OCI-LY7 (cell line): ENCODE measurements at regions not wholly inside any gene's neighbourhood (a gene's known extent, or its start where the extent isn't known, plus 50 kb on each side); places are given as distances from the start of the nearest gene placed in this dataset.

Experiments used
- BruUV-seq: library from RNA; stranded (reverse); fragments of 400-500 nt; replicated peaks from 2 replicates; lab custom pipeline; 2021; lab: Mats Ljungman, UMichigan
- CTCF ChIA-PET: fragments of 300-600 bp; sonication (Branson Sonifier 250); formaldehyde crosslinking; loops from one replicate; lab custom pipeline; 2022; ENCODE audit warnings: antibody characterized with exemption; ENCODE audit not compliant: unreplicated experiment; lab: Charles Lee
- POLR2A ChIA-PET: fragments of 300-600 bp; sonication (Branson Sonifier 250); formaldehyde crosslinking; loops from one replicate; lab custom pipeline; 2022; ENCODE audit warnings: antibody characterized with exemption; lab: Charles Lee
- DNase-seq: peaks from one replicate; pipeline ENCODE4 v3.0.0-alpha.2; 2015; ENCODE audit warnings: low spot score
- H2AFZ ChIP-seq: fragments of 200-600 bp; sonication (generic), shearing (Covaris generic); 2 replicates; pipeline ENCODE4 v1.6.1; 2014; ENCODE audit warnings: mild to moderate bottlenecking, antibody characterized with exemption, low read length, moderate library complexity
- H3K27ac ChIP-seq: fragments of 200-600 bp; sonication (generic); 2 replicates; pipeline ENCODE4 v1.5.1; 2014; ENCODE audit warnings: mixed run types, low read depth, mild to moderate bottlenecking, moderate library complexity, low read length, inconsistent platforms; ENCODE audit not compliant: poor library complexity, severe bottlenecking
- H3K36me3 ChIP-seq: fragments of 200-600 bp; sonication (generic); 2 replicates; pipeline ENCODE4 v1.6.1; 2014; ENCODE audit warnings: mild to moderate bottlenecking, antibody characterized with exemption, low read length, moderate library complexity, mixed read lengths; ENCODE audit not compliant: insufficient read depth
- H3K4me1 ChIP-seq: fragments of 200-600 bp; sonication (generic); 2 replicates; pipeline ENCODE4 v1.5.1; 2014; ENCODE audit warnings: mild to moderate bottlenecking, low read length; ENCODE audit not compliant: insufficient read depth, poor library complexity, severe bottlenecking
- H3K4me2 ChIP-seq: fragments of 200-600 bp; sonication (generic); 2 replicates; pipeline ENCODE4 v1.6.1; 2014; ENCODE audit warnings: mild to moderate bottlenecking, low read length
- H3K4me3 ChIP-seq: fragments of 200-600 bp; sonication (generic); 2 replicates; pipeline ENCODE4 v1.5.1; 2014; ENCODE audit warnings: mild to moderate bottlenecking, low read depth, low read length; ENCODE audit not compliant: poor library complexity, severe bottlenecking
- H3K79me2 ChIP-seq: fragments of 200-600 bp; sonication (generic); 2 replicates; pipeline ENCODE4 v1.6.1; 2016; ENCODE audit warnings: low read depth, mild to moderate bottlenecking, low read length, moderate library complexity, mixed read lengths; ENCODE audit not compliant: insufficient read depth
- H3K9me2 ChIP-seq: fragments of 200-600 bp; sonication (generic); 2 replicates; pipeline ENCODE4 v1.6.1; 2016; ENCODE audit warnings: mild to moderate bottlenecking, low read length, mixed read lengths; ENCODE audit not compliant: insufficient read depth
- H3K9me3 ChIP-seq: fragments of 200-600 bp; sonication (generic); 2 replicates; pipeline ENCODE4 v1.6.1; 2014; ENCODE audit warnings: mild to moderate bottlenecking, mixed run types, low read length, mixed read lengths
- H4K20me1 ChIP-seq: fragments of 200-600 bp; sonication (generic); 2 replicates; pipeline ENCODE4 v1.6.1; 2014; ENCODE audit warnings: mild to moderate bottlenecking, antibody characterized with exemption, low read length, moderate library complexity, mixed read lengths; ENCODE audit not compliant: insufficient read depth
- CTCF ChIP-seq: fragments of 200-600 bp; sonication (generic); conservative IDR thresholded peaks from 2 replicates; pipeline ENCODE4 v1.5.1; 2014; ENCODE audit warnings: mild to moderate bottlenecking, antibody characterized with exemption, low read length, moderate library complexity, mixed read lengths
- EZH2phosphoT487 ChIP-seq: fragments of 200-600 bp; sonication (generic); IDR thresholded peaks from 2 replicates; pipeline ENCODE4 v1.6.1; 2018; ENCODE audit warnings: low read depth, borderline replicate concordance, mild to moderate bottlenecking, mixed run types, antibody characterized with exemption, low read length, moderate library complexity, mixed read lengths
- intact Hi-C: fragments of 100-400 bp; cut with micrococcal nuclease; formaldehyde crosslinking; loops from one replicate; pipeline ENCODE4 v1.10.0; 2022; ENCODE audit not compliant: unreplicated experiment

GRCh38 chr13:80118506-80118905 lies 222.4 kb downstream of the SPRY2 start:
- TF ChIP-seq EZH2phosphoT487 (no peak), CTCF (no peak)
- POLR2A ChIA-PET: interaction anchor here (1.1 kb wide), 1 partner anchor 9 kb away, joined by 4 read pairs; no protein-coding TSS in a partner anchor
- H4K20me1 ChIP-seq: no peaks in the 10 kb centered on the region
- H3K9me2 ChIP-seq: no peaks in the 10 kb centered on the region
- no peak overlapping the region for H3K4me2 ChIP-seq
- no peak overlapping the region for H3K4me3 ChIP-seq
- no peaks in the 10 kb centered on the region for H3K9me3 ChIP-seq
- no peak overlapping the region for H2AFZ ChIP-seq
- H3K4me1 ChIP-seq: no peaks in the 10 kb centered on the region
- intact Hi-C loops: no loop called here
- BruUV-seq: no TSS peak
- DNase-seq: no peak
- H3K36me3 ChIP-seq: no peaks in the 10 kb centered on the region
- no peak overlapping the region for H3K27ac ChIP-seq
- no peaks in the 10 kb centered on the region for H3K79me2 ChIP-seq
- CTCF ChIA-PET: no interaction called here

- intact Hi-C loops: no loop called here
- CTCF ChIA-PET: no interaction called here
- no TSS peak for BruUV-seq
These were observed 222.8 kb downstream of the SPRY2 start for GRCh38 chr13:80118099-80118498.

More at GRCh38 chr13:80118099-80118498, 222.8 kb downstream of the SPRY2 start:
- H3K27ac ChIP-seq: no peak overlapping the region
- no peaks in the 10 kb centered on the region for H3K79me2 ChIP-seq
- DNase-seq: no peak
- H4K20me1 ChIP-seq: no peaks in the 10 kb centered on the region
- H3K4me1 ChIP-seq: no peaks in the 10 kb centered on the region
- no peak overlapping the region for H2AFZ ChIP-seq
- no peaks in the 10 kb centered on the region for H3K36me3 ChIP-seq
- no peak overlapping the region for H3K4me2 ChIP-seq
- no peaks in the 10 kb centered on the region for H3K9me2 ChIP-seq
- POLR2A ChIA-PET: interaction anchor here (1.1 to 1.4 kb wide), 2 partner anchors 9 to 10 kb away, joined by 4 to 5 read pairs; no protein-coding TSS in a partner anchor
- no peak for TF ChIP-seq CTCF
- TF ChIP-seq EZH2phosphoT487: no peak
- no peaks in the 10 kb centered on the region for H3K9me3 ChIP-seq
- H3K4me3 ChIP-seq: no peak overlapping the region
